NCI-H510A (cell line): ENCODE measurements at regions not wholly inside any gene's neighbourhood (a gene's known extent, or its start where the extent isn't known, plus 50 kb on each side); places are given as distances from the start of the nearest gene placed in this dataset.
A peak's percentile ranks its signal among the peaks of the same experiment; 100 is the strongest.

Experiments used
- DNase-seq: peaks from one replicate; lab custom pipeline; 2025; lab: John Stamatoyannopoulos, UW

GRCh38 chr1:115893545-115893944, 52.6 kb upstream of the NHLH2 start:
- no peak for DNase-seq

GRCh38 chr1:115898020-115898419, 57.1 kb upstream of the NHLH2 start:
- no peak for DNase-seq

- no peak for DNase-seq
Observed at GRCh38 chr1:115900856-115901255, 59.9 kb upstream of the NHLH2 start.

- DNase-seq, result peak; percentile 63
Observed at GRCh38 chr1:115906627-115907026, 65.7 kb upstream of the NHLH2 start.

- DNase-seq, result no peak
Observed at GRCh38 chr1:115907092-115907491, 66.2 kb upstream of the NHLH2 start.

GRCh38 chr1:115908565-115909274, 67.6 kb upstream of the SLC22A15 start:
- DNase-seq, result no peak

GRCh38 chr1:115910231-115910630, 66.1 kb upstream of the SLC22A15 start:
- no peak for DNase-seq

- DNase-seq, result peak; percentile 58
Observed at GRCh38 chr1:115911294-115911693, 65.0 kb upstream of the SLC22A15 start.

- no peak for DNase-seq
Observed at GRCh38 chr1:115912116-115912515, 64.2 kb upstream of the SLC22A15 start.

- no peak for DNase-seq
Observed at GRCh38 chr1:115922801-115923200, 53.5 kb upstream of the SLC22A15 start.

- no peak for DNase-seq
Observed at GRCh38 chr1:115924770-115925169, 51.5 kb upstream of the SLC22A15 start.

- DNase-seq, result no peak
Observed at GRCh38 chr1:115925467-115925866, 50.8 kb upstream of the SLC22A15 start.
